ENCODE measurements at regions not wholly inside any gene's neighbourhood (a gene's known extent, or its start where the extent isn't known, plus 50 kb on each side); places are given as distances from the start of the nearest gene placed in this dataset.
A peak's percentile ranks its signal among the peaks of the same experiment; 100 is the strongest.

DNA sequence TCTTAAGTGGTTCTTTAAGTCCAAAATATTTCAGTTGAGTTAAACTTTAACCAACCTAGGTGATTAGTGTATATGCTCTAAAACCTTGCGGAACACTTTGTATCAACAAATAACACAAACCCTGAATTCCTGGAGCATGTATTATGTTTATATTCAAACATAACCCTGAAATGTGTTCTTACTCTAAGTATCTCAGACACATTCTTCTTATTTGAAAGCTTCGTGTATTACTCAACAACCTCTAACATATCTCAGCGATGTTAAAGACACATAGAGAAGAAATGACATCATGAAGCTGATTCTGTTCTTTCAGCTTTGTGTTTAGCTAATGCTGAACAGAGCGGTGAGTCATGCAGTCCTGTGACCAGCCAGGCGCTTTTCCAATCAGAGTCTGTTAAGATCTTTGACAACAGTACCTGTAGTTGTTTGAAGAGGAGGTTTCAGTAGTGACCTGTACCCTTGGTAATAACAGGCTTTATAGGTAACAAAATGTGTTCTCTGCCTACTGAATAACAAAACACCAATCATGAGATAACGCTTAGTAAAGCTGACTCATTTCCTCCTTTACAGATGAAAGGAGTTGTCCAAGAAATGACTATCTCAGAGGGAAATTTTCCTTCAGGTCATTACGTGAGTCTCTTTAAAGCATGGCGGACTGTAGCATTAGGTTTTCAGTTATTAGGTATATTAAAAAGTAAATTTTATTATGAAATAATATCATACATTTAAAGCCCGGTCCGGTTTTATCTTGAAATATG, 67.3 kb upstream of the KLF6 start (continued):
- TF ChIP-seq BRD4 (IDR thresholded peaks at IDR 0.05): no peak
- no peak for TF ChIP-seq HNRNPUL1 (IDR thresholded peaks at IDR 0.05; ENCODE audit: low read length)
- TF ChIP-seq THAP12 (CRISPR knock-in tag; IDR thresholded peaks at IDR 0.05): no peak
- no peak; the same call in 1 of the 2 replicates for TF ChIP-seq FOXO4 (CRISPR knock-in tag; IDR thresholded peaks at IDR 0.05)
- TF ChIP-seq ZNF699 (CRISPR knock-in tag; IDR thresholded peaks at IDR 0.05; ENCODE audit: insufficient replicate concordance): no peak
- TF ChIP-seq KLF10 (CRISPR knock-in tag; IDR thresholded peaks at IDR 0.05): no peak
- no peak for TF ChIP-seq RUNX1 (IDR thresholded peaks at IDR 0.05; ENCODE audit: low read depth)
- peak; percentile 90 for TF ChIP-seq ZNF316 (IDR thresholded peaks at IDR 0.05)
- TF ChIP-seq HMGN3 (IDR thresholded peaks at IDR 0.05; ENCODE audit: borderline replicate concordance, extremely low read depth, insufficient read length, low read depth, low read length): no peak
- TF ChIP-seq FIP1L1 (IDR thresholded peaks at IDR 0.05; ENCODE audit: low read depth, low read length, poor library complexity, severe bottlenecking): no peak
- TF ChIP-seq SMARCA5 (IDR thresholded peaks at IDR 0.05): no peak
- TF ChIP-seq NBN (IDR thresholded peaks at IDR 0.05; ENCODE audit: low read depth): peak; percentile 63; the same call in 1 of the 2 replicates
- TF ChIP-seq EP400 (IDR thresholded peaks at IDR 0.05): peak; percentile 62
- TF ChIP-seq ETV1 (tag; conservative IDR thresholded peaks at IDR 0.05; ENCODE audit: low read depth): peak; percentile 83
- TF ChIP-seq ZNF695 (CRISPR knock-in tag; IDR thresholded peaks at IDR 0.05): no peak
- TF ChIP-seq, protein P1, sequence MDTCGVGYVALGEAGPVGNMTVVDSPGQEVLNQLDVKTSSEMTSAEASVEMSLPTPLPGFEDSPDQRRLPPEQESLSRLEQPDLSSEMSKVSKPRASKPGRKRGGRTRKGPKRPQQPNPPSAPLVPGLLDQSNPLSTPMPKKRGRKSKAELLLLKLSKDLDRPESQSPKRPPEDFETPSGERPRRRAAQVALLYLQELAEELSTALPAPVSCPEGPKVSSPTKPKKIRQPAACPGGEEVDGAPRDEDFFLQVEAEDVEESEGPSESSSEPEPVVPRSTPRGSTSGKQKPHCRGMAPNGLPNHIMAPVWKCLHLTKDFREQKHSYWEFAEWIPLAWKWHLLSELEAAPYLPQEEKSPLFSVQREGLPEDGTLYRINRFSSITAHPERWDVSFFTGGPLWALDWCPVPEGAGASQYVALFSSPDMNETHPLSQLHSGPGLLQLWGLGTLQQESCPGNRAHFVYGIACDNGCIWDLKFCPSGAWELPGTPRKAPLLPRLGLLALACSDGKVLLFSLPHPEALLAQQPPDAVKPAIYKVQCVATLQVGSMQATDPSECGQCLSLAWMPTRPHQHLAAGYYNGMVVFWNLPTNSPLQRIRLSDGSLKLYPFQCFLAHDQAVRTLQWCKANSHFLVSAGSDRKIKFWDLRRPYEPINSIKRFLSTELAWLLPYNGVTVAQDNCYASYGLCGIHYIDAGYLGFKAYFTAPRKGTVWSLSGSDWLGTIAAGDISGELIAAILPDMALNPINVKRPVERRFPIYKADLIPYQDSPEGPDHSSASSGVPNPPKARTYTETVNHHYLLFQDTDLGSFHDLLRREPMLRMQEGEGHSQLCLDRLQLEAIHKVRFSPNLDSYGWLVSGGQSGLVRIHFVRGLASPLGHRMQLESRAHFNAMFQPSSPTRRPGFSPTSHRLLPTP (IDR thresholded peaks at IDR 0.05; ENCODE audit: borderline replicate concordance, extremely low read depth, insufficient read length): no peak
- TF ChIP-seq ZHX1 (conservative IDR thresholded peaks at IDR 0.05; ENCODE audit: low read length): no peak
- TF ChIP-seq FOXK1 (CRISPR knock-in tag; IDR thresholded peaks at IDR 0.05; ENCODE audit: borderline replicate concordance): no peak
- TF ChIP-seq ZNF444 (CRISPR knock-in tag; IDR thresholded peaks at IDR 0.05): no peak

Measured in K562 (cell line).